CD8-positive, alpha-beta memory T cell (primary cell): ENCODE measurements at regions not wholly inside any gene's neighbourhood (a gene's known extent, or its start where the extent isn't known, plus 50 kb on each side); places are given as distances from the start of the nearest gene placed in this dataset.
"Not testable (repeated sequence)": the region's sequence is repeated elsewhere in the genome, so short reads cannot be mapped to it uniquely, and the experiment has no call there.

Experiments
- CTCF ChIA-PET: fragments of 350-600 bp; sonication (Branson Sonifier 250); formaldehyde crosslinking; loops from one replicate; lab custom pipeline; 2021; ENCODE audit warnings: antibody characterized with exemption; lab: Charles Lee
- POLR2A ChIA-PET: fragments of 350-600 bp; sonication (Branson Sonifier 250); formaldehyde crosslinking; loops from one replicate; lab custom pipeline; 2021; ENCODE audit warnings: antibody characterized with exemption; lab: Charles Lee
- DNase-seq, 5 donors: peaks; one replicate each; pipeline versions ENCODE4 v3.0.0 to v3.0.0-alpha.2; 2020 to 2022; ENCODE audit warnings: mixed read lengths in 1 of 5
- H3K27ac ChIP-seq: one replicate; pipeline ENCODE4 v1.7.0; 2013; ENCODE audit warnings: low read depth, mild to moderate bottlenecking, low read length, moderate library complexity
- H3K27me3 ChIP-seq: 2 replicates; pipeline ENCODE4 v1.7.0; 2013; ENCODE audit warnings: low read length, mild to moderate bottlenecking; ENCODE audit not compliant: insufficient read depth, poor library complexity, severe bottlenecking
- H3K36me3 ChIP-seq: 2 replicates; pipeline ENCODE4 v1.7.0; 2013; ENCODE audit warnings: mild to moderate bottlenecking, low read length, moderate library complexity; ENCODE audit not compliant: insufficient read depth
- H3K4me1 ChIP-seq: 2 replicates; pipeline ENCODE4 v1.7.0; 2013; ENCODE audit warnings: mild to moderate bottlenecking, low read length, moderate library complexity; ENCODE audit not compliant: insufficient read depth
- H3K4me3 ChIP-seq: 2 replicates; pipeline ENCODE4 v1.7.0; 2013; ENCODE audit warnings: mild to moderate bottlenecking, low read length
- H3K9me3 ChIP-seq: 2 replicates; pipeline ENCODE4 v1.7.0; 2013; ENCODE audit warnings: mild to moderate bottlenecking, low read length
- H3K27ac Mint-ChIP-seq, 8 donors: one replicate each; pipeline ENCODE4 v1.8.0; 2020 to 2021; ENCODE audit warnings: mixed read lengths in 8 of 8, mild to moderate bottlenecking in 6 of 8, inconsistent platforms in 3 of 8, moderate library complexity in 3 of 8
- H3K27me3 Mint-ChIP-seq, 2 donors: one replicate each; pipeline ENCODE4 v1.8.0; 2020 to 2021; ENCODE audit warnings: mixed read lengths in 2 of 2, mild to moderate bottlenecking in 1 of 2, moderate library complexity in 1 of 2
- H3K36me3 Mint-ChIP-seq, 3 donors: one replicate each; pipeline ENCODE4 v1.8.0; 2020 to 2021; ENCODE audit warnings: mixed read lengths in 3 of 3, inconsistent platforms in 1 of 3, mild to moderate bottlenecking in 1 of 3
- H3K4me1 Mint-ChIP-seq, 3 donors: one replicate each; pipeline ENCODE4 v1.8.0; 2020 to 2021; ENCODE audit warnings: mixed read lengths in 3 of 3, inconsistent platforms in 1 of 3, mild to moderate bottlenecking in 1 of 3
- H3K4me3 Mint-ChIP-seq, 7 donors: one replicate each; pipeline ENCODE4 v1.8.0; 2020 to 2021; ENCODE audit warnings: mixed read lengths in 7 of 7, mild to moderate bottlenecking in 6 of 7, moderate library complexity in 4 of 7, inconsistent platforms in 2 of 7
- H3K9me3 Mint-ChIP-seq, 5 donors: one replicate each; pipeline ENCODE4 v1.8.0; 2020 to 2022; ENCODE audit warnings: mixed read lengths in 5 of 5, mild to moderate bottlenecking in 3 of 5, moderate library complexity in 2 of 5, inconsistent platforms in 1 of 5

DNA sequence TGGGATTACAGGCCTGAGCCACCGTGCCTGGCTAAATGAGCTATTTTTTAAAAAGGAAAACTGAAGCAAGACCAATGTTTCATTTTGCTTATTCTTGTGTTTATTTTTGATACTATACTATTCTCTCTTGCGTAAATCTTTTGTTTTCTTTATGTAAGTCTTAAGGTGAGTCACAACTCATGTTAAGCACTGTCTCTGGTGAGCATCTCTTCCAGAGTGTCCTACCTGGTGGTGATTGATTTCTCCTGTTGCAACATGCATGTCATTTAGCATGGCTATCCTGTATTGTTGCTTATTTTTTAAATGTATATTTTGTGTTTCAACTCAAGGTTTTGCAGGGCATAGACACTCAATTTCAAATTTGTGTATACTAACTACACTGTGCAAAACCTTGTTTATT is 336.0 kb downstream of the RFPL4B start:
- no peaks in the 10 kb centered on the region for H3K27me3 Mint-ChIP-seq
- H3K36me3 Mint-ChIP-seq: no peaks in the 10 kb centered on the region
- H3K9me3 ChIP-seq: no peaks in the 10 kb centered on the region
- H3K4me1 Mint-ChIP-seq: no peaks in the 10 kb centered on the region
- H3K27ac ChIP-seq: no peak overlapping the region
- H3K27me3 ChIP-seq: no peaks in the 10 kb centered on the region
- CTCF ChIA-PET: no interaction called here
- H3K27ac Mint-ChIP-seq: no peak overlapping the region
- no peaks in the 10 kb centered on the region for H3K4me1 ChIP-seq
- POLR2A ChIA-PET: no interaction called here
- H3K4me3 ChIP-seq: no peak overlapping the region
- no peaks in the 10 kb centered on the region for H3K36me3 ChIP-seq
- peaks cover 0 to 3% (median 0%) of the 10 kb centered on the region in 5 donors for H3K9me3 Mint-ChIP-seq
- DNase-seq: no peak
- no peak overlapping the region for H3K4me3 Mint-ChIP-seq

DNA sequence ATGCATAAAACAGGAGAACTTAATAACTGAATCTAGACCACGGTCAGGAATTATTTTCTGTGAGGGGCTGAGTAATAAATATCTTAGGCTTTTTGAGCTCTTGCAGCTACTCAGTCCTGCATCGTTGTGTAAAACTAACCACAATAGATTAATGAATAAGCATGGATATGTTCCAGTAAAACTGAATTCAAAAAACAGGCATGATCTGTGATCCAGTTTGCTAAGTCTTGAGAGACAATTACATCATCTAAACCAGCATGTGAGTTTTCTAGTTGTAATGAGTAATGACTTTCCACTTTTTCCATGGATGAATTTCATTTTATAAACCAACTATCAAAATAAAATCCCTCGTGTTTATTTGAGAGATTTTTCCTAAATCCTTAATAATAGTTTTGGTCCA is 336.8 kb downstream of the RFPL4B start:
- CTCF ChIA-PET: no interaction called here
- DNase-seq: no peak

DNA sequence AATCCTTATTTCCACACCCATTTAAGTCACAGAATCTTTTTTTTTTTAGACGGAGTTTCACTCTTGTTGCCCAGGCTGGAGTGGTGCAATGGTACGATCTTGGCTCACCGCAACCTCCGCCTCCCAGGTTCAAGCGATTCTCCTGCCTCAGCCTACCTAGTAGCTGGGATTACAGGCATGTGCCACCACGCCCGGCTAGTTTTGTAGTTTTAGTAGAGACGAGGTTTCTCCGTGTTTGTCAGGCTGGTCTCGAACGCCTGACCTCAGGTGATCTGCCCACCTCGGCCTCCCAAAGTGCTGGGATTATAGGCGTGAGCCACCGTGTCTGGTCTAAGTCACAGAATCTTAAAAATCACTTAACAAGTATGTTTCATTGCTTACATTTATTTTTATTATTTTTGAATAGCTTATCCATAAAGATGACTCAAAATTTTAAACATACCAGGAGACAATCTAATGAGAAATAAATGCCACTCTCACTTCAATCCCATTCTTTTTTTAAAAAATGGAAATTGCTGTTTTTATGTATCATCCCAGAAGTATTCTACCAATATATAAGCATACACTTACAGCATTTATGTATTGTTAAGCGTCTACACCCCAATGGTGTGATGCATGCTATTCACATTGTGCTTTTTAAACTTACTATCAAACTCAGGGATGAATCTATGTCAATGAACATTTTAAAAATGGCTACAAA is 338.5 kb downstream of the RFPL4B start:
- DNase-seq, H3K9me3 ChIP-seq, POLR2A ChIA-PET, H3K9me3 Mint-ChIP-seq, H3K27me3 ChIP-seq, H3K36me3 Mint-ChIP-seq, H3K36me3 ChIP-seq, CTCF ChIA-PET, H3K27ac Mint-ChIP-seq, H3K4me3 Mint-ChIP-seq, H3K4me1 Mint-ChIP-seq, H3K27me3 Mint-ChIP-seq, H3K27ac ChIP-seq, H3K4me3 ChIP-seq, H3K4me1 ChIP-seq: not testable (repeated sequence)

More for the DNA sequence above, 336.8 kb downstream of the RFPL4B start:
- Histone ChIP-seq H3K36me3 (no peaks in the 10 kb centered on the region), H3K9me3 (no peaks in the 10 kb centered on the region), H3K4me3 (no peak overlapping the region), H3K4me1 (no peaks in the 10 kb centered on the region), H3K27ac (no peak overlapping the region), H3K27me3 (no peaks in the 10 kb centered on the region)
- peaks cover 0 to 5% (median 1%) of the 10 kb centered on the region in 3 donors for H3K4me1 Mint-ChIP-seq
- peaks cover 0 to 5% (median 2%) of the 10 kb centered on the region in 5 donors for H3K9me3 Mint-ChIP-seq
- POLR2A ChIA-PET: no interaction called here
- no peak overlapping the region for H3K4me3 Mint-ChIP-seq
- H3K27ac Mint-ChIP-seq: no peak overlapping the region
- no peaks in the 10 kb centered on the region for H3K27me3 Mint-ChIP-seq
- H3K36me3 Mint-ChIP-seq: no peaks in the 10 kb centered on the region

DNA sequence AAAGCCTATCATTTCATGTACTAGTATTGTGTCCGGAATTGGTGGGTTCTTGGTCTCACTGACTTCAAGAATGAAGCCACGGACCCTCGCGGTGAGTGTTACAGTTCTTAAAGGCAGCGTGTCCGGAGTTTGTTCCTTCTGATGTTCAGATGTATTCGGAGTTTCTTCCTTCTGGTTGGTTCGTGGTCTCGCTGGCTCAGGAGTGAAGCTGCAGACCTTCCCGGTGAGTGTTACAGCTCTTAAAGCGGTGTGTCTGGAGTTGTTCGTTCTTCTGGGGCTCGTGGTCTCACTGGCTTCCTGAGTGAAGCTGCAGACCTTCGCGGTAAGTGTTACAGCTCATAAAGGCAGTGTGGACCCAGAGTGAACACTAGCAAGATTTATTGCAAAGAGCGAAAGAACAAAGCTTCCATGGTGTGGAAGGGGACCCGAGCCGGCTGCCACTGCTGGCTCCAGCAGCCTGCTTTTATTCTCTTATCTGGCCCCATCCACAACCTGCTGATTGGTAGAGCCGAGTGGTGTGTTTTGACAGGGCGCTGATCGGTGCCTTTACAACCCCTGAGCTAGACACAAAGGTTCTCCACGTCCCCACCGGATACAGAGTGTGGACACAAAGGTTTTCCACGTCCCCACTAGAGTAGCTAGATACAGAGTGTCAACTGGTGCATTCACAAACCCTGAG is 341.5 kb downstream of the RFPL4B start:
- CTCF ChIA-PET, H3K27me3 Mint-ChIP-seq, H3K27me3 ChIP-seq, H3K4me3 ChIP-seq, H3K27ac Mint-ChIP-seq, H3K4me1 Mint-ChIP-seq, H3K4me1 ChIP-seq, H3K36me3 Mint-ChIP-seq, H3K27ac ChIP-seq, POLR2A ChIA-PET, DNase-seq, H3K36me3 ChIP-seq, H3K4me3 Mint-ChIP-seq, H3K9me3 ChIP-seq, H3K9me3 Mint-ChIP-seq: not testable (repeated sequence)

DNA sequence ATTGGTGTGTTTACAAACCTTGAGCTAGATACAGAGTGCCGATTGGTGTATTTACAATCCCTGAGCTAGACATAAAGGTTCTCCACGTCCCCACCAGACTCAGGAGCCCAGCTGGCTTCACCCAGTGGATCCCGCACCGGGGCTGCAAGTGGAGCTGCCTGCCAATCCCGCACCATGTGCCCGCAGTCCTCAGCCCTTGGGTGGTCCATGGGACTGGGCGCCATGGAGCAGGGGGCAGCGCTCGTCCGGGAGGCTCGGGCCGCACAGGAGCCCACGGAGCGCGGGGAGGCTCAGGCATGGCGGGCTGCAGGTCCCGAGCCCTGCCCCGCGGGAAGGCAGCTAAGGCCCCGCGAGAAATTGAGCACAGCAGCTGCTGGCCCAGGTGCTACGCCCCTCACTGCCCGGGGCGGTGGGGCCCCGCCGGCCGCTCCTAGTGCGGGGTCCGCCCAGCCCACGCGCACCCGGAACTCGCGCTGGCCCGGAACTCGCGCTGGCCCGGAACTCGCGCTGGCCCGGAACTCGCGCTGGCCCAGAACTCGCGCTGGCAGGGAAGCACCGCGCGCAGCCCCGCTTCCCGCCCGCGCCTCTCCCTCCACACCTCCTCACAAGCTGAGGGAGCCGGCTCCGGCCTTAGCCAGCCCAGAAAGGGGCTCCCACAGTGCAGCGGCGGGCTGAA is 342.2 kb downstream of the RFPL4B start:
- DNase-seq, H3K36me3 Mint-ChIP-seq, H3K27me3 ChIP-seq, H3K9me3 ChIP-seq, H3K27ac Mint-ChIP-seq, CTCF ChIA-PET, H3K36me3 ChIP-seq, H3K27ac ChIP-seq, H3K4me1 ChIP-seq, H3K4me3 ChIP-seq, H3K4me1 Mint-ChIP-seq, H3K9me3 Mint-ChIP-seq, H3K4me3 Mint-ChIP-seq, H3K27me3 Mint-ChIP-seq, POLR2A ChIA-PET: not testable (repeated sequence)

DNA sequence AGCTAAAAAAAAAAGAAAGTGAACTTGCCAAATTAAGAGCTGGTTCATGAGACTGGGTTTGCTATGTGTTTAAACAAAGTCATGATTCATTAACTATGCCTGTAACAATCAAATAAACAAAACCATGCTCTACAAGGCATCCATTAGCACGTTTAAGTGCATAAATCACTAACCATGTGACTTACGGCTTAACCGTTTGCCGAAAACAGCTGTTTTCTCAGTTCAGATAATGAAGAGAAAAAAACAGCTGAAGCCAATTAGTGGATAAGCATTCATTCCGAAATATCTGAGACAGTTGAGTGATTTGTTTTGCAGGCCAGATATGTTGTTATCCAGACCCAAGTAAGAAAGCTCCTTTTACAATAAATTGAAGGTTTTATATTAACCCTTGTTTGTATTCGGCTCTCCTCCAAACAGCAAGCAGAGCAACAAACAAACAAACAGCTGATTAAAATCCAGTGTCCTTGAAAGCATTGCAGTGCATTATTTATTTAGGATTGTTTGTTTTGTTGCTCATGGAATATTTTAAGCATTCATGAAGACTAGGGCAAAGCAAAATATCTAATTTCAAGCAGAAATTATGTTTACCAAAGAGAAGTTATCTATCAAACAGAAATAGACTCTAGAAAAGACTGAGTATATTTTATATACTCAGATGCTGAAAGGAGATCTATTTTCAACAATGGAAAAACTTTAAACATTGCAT is 343.5 kb downstream of the RFPL4B start:
- H3K36me3 ChIP-seq: no peaks in the 10 kb centered on the region
- H3K4me1 ChIP-seq: no peaks in the 10 kb centered on the region
- CTCF ChIA-PET: no interaction called here
- no peaks in the 10 kb centered on the region for H3K27me3 ChIP-seq
- no peak for DNase-seq
- H3K36me3 Mint-ChIP-seq: no peaks in the 10 kb centered on the region
- no peak overlapping the region for H3K27ac ChIP-seq
- no peak overlapping the region for H3K27ac Mint-ChIP-seq
- no peak overlapping the region for H3K4me3 Mint-ChIP-seq
- no peaks in the 10 kb centered on the region for H3K9me3 ChIP-seq
- no peaks in the 10 kb centered on the region for H3K27me3 Mint-ChIP-seq
- H3K4me1 Mint-ChIP-seq: peaks cover 0 to 5% (median 1%) of the 10 kb centered on the region in 3 donors
- peaks cover 0 to 5% (median 0%) of the 10 kb centered on the region in 5 donors for H3K9me3 Mint-ChIP-seq
- POLR2A ChIA-PET: no interaction called here
- no peak overlapping the region for H3K4me3 ChIP-seq

DNA sequence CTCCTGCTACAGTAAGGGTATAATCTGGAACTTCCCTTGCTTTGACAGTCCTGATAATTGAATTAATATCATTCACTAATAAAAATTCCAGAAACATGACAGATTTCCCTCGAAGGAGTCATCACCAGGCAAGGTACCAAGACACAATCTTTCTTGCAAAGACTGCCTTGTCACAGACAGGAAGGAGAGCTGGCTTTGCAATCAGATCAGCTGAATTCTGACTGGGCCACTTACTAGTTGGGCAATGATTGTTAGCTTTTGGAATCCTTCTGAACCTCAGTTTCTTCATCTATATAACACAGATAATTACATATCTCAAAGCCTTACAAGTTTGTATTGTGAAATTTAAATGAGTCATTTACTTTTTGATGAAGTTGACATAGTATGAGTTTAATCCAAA is 344.2 kb downstream of the RFPL4B start:
- DNase-seq: no peak
- no peaks in the 10 kb centered on the region for H3K36me3 Mint-ChIP-seq
- CTCF ChIA-PET: no interaction called here
- Histone ChIP-seq H3K9me3 (no peaks in the 10 kb centered on the region), H3K4me3 (no peak overlapping the region), H3K27ac (no peak overlapping the region), H3K27me3 (no peaks in the 10 kb centered on the region), H3K36me3 (no peaks in the 10 kb centered on the region), H3K4me1 (no peaks in the 10 kb centered on the region)
- no peak overlapping the region for H3K4me3 Mint-ChIP-seq
- POLR2A ChIA-PET: no interaction called here
- H3K27ac Mint-ChIP-seq: no peak overlapping the region
- no peaks in the 10 kb centered on the region for H3K27me3 Mint-ChIP-seq
- H3K4me1 Mint-ChIP-seq: peaks cover 0 to 5% (median 1%) of the 10 kb centered on the region in 3 donors
- peaks cover 0 to 5% (median 0%) of the 10 kb centered on the region in 5 donors for H3K9me3 Mint-ChIP-seq

DNA sequence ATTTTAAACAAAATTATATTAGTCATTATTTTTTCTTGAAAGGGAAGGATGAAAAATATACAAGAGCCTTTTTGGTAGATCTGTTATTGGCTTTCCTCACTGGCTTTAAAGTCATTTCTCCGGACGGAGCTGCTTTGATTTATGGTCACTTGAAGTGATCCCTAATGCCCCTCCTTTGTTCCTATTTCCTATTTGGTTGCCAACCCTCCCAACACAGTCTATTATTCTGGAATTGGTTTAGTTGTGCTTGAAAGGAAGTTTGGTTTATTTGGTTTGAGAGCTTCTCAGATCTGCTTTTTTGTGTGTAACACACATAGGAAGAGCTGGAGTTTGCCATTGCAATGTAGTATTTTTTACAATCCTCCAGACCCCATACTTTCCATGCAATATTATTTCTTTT is 347.9 kb downstream of the RFPL4B start:
- Histone ChIP-seq H3K27me3 (no peaks in the 10 kb centered on the region), H3K4me1 (no peaks in the 10 kb centered on the region), H3K9me3 (no peaks in the 10 kb centered on the region), H3K4me3 (no peak overlapping the region), H3K27ac (no peak overlapping the region), H3K36me3 (no peaks in the 10 kb centered on the region)
- POLR2A ChIA-PET: no interaction called here
- CTCF ChIA-PET: no interaction called here
- DNase-seq: no peak
- no peak overlapping the region for H3K4me3 Mint-ChIP-seq
- H3K27ac Mint-ChIP-seq: no peak overlapping the region
- H3K4me1 Mint-ChIP-seq: no peaks in the 10 kb centered on the region
- H3K9me3 Mint-ChIP-seq: peaks cover 0 to 4% (median 0%) of the 10 kb centered on the region in 5 donors
- no peaks in the 10 kb centered on the region for H3K27me3 Mint-ChIP-seq
- no peaks in the 10 kb centered on the region for H3K36me3 Mint-ChIP-seq
